Cardiac muscle cell (in vitro differentiated cells and primary cell): ENCODE measurements at regions not wholly inside any gene's neighbourhood (a gene's known extent, or its start where the extent isn't known, plus 50 kb on each side); places are given as distances from the start of the nearest gene placed in this dataset.

ENCODE experiments used
- DNase-seq, 2 donors: peaks; one replicate each; pipeline versions ENCODE4 v3.0.0 to v3.0.0-alpha.2; 2010 to 2017; ENCODE audit warnings: low read depth in 1 of 2, low spot score in 1 of 2
- H3K27ac ChIP-seq: fragments of 200-600 bp; sonication (generic); 2 replicates; pipeline ENCODE4 v1.5.1; 2016
- H3K27me3 ChIP-seq: fragments of 200-600 bp; sonication (generic); 2 replicates; pipeline ENCODE4 v1.6.0; 2016; ENCODE audit warnings: control low read depth
- H3K36me3 ChIP-seq: fragments of 200-600 bp; sonication (generic); 2 replicates; pipeline ENCODE4 v1.5.1; 2016; ENCODE audit warnings: control low read depth
- H3K4me1 ChIP-seq: fragments of 200-600 bp; sonication (generic); 2 replicates; pipeline ENCODE4 v1.8.1; 2017; ENCODE audit warnings: low read depth, mild to moderate bottlenecking, mixed run types
- H3K4me3 ChIP-seq: fragments of 200-600 bp; sonication (generic); 2 replicates; pipeline ENCODE4 v1.5.1; 2016; ENCODE audit warnings: mild to moderate bottlenecking
- H3K9me3 ChIP-seq: fragments of 200-600 bp; sonication (generic); 2 replicates; pipeline ENCODE4 v1.5.1; 2017; ENCODE audit warnings: low read depth, mild to moderate bottlenecking, control low read depth
- TF ChIP-seq, protein P1 (sequence below): IDR thresholded peaks from 2 replicates; pipeline ENCODE4 v1.5.1; 2012; ENCODE audit warnings: low read depth, mild to moderate bottlenecking, low read length

DNA sequence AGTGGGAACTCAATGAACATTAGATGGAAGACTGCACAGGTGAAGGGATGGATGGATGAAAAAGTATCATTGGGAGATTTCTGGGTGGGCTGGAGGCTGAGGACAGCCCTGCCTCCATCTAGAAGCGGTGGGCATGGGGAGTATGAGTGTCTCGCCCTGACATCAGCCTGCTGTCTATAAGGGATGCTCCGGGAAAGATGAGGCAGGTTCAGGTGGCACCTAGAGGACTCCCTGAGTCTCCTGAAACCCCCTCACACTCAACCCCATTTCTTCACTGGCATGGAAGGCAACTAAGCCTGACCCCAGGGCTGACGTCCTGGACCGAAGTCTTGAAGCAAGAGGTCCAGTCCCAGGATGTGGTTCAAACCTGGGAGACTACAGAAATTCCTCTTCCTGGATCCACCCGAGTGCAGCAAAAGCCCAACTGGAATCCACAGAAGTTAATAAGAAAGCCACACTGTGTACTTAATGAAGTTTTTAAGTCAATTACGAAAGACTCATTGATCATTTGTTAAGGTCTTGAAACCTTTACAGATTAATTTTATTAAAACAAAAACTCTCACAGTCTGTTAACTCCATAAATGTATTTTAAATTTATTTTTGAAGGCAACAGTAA is 238.8 kb downstream of the EMX2 start:
- Histone ChIP-seq H3K4me1 (no peaks in the 10 kb centered on the region), H3K27me3 (peaks cover 27% of the 10 kb centered on the region), H3K27ac (no peak overlapping the region), H3K4me3 (no peak overlapping the region), H3K9me3 (no peaks in the 10 kb centered on the region), H3K36me3 (no peaks in the 10 kb centered on the region)
- no peak for DNase-seq
- TF ChIP-seq, protein P1, sequence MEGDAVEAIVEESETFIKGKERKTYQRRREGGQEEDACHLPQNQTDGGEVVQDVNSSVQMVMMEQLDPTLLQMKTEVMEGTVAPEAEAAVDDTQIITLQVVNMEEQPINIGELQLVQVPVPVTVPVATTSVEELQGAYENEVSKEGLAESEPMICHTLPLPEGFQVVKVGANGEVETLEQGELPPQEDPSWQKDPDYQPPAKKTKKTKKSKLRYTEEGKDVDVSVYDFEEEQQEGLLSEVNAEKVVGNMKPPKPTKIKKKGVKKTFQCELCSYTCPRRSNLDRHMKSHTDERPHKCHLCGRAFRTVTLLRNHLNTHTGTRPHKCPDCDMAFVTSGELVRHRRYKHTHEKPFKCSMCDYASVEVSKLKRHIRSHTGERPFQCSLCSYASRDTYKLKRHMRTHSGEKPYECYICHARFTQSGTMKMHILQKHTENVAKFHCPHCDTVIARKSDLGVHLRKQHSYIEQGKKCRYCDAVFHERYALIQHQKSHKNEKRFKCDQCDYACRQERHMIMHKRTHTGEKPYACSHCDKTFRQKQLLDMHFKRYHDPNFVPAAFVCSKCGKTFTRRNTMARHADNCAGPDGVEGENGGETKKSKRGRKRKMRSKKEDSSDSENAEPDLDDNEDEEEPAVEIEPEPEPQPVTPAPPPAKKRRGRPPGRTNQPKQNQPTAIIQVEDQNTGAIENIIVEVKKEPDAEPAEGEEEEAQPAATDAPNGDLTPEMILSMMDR, result no peak

DNA sequence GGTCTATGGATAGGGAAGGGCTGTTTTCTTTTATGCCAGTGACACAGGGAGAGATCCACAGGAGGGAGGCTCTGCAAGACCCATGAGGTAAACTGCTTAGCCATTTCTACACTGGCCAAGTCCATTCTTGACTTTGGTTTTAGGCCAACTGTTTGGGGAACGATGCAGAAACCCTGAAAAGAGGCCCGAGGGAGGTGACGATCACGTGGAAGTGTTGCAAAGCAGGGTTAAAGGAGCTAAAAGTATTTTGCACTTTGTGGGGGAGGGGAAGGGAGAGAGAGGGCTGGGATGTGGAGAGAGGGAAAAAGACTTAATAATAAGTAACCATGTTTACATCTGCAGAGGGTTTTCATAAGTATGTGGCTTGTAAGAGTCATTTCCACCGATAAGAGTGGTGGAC is 239.7 kb downstream of the EMX2 start:
- peaks cover 18% of the 10 kb centered on the region for H3K27me3 ChIP-seq
- no peak for DNase-seq
- no peak overlapping the region for H3K27ac ChIP-seq
- no peak overlapping the region for H3K4me3 ChIP-seq
- H3K4me1 ChIP-seq, result no peaks in the 10 kb centered on the region
- H3K36me3 ChIP-seq, result no peaks in the 10 kb centered on the region
- H3K9me3 ChIP-seq, result no peaks in the 10 kb centered on the region
- TF ChIP-seq, protein P1, result no peak

DNA sequence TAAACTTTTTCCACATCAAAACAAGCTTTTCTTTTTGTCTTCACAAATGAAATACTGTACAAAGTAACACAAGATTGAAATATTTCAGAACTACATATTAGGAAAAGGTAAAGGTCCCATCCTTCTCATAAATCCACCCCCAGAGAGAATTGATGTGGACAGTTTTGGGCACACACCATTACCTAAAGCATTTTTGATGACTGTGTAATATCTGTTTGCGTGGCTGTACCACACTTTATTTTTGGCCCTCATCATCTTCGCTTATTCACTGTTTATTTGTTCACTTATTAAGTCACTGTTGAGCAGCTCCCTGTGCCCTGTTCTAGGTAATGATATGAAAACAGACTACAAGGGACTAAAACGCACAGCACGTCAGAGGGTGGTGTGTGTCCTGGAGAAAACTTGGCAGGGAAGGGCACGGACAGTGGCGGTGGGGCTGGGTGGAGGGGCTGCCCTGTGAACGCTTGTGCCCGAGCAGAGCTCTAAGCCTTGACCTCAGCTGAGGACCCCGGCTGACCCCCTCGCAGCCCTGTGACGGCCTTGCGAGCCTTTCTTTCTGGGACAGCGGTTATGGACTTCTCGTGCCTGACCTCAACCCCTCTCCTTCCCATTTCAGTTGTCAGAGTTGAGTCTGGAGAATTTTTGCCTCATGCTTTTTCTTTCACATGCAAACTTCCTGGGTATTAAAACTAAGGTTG is 241.3 kb downstream of the EMX2 start:
- TF ChIP-seq, protein P1, result no peak
- no peak for DNase-seq
- H3K4me1 ChIP-seq, result no peaks in the 10 kb centered on the region
- peaks cover 18% of the 10 kb centered on the region for H3K27me3 ChIP-seq
- H3K36me3 ChIP-seq, result no peaks in the 10 kb centered on the region
- no peaks in the 10 kb centered on the region for H3K9me3 ChIP-seq
- H3K4me3 ChIP-seq, result no peak overlapping the region
- H3K27ac ChIP-seq, result no peak overlapping the region

DNA sequence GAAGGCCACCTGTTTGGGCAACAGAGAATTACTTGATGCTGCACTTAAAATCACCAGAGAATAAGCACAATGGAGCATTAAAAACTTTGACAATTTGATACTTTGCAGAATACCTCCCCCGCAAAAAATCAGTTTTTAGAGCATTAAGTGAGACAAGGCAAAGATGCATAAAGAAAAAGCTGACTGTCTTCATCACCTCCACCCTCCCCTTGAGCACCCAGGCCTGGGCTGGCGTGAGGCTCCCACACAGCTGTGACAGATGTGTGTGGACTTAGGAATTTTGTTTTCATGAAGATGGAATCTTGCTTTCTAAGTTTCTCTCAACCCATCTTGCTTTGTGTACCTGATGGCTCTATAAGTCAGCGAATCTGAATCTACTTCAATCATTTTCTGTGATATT is 242.2 kb downstream of the EMX2 start:
- Histone ChIP-seq H3K36me3 (no peaks in the 10 kb centered on the region), H3K9me3 (no peaks in the 10 kb centered on the region), H3K4me3 (no peak overlapping the region), H3K27me3 (peaks cover 26% of the 10 kb centered on the region), H3K27ac (no peak overlapping the region), H3K4me1 (no peaks in the 10 kb centered on the region)
- DNase-seq, result no peak
- TF ChIP-seq, protein P1, result no peak

GRCh38 chr10:117788911-117789310 is 246.4 kb downstream of the EMX2 start:
- Histone ChIP-seq H3K27me3 (peaks cover 48% of the 10 kb centered on the region), H3K9me3 (no peaks in the 10 kb centered on the region), H3K27ac (no peak overlapping the region), H3K4me3 (no peak overlapping the region), H3K4me1 (no peaks in the 10 kb centered on the region), H3K36me3 (no peaks in the 10 kb centered on the region)
- no peak for DNase-seq
- TF ChIP-seq, protein P1, result no peak
